ENCODE measurements at regions not wholly inside any gene's neighbourhood (a gene's known extent, or its start where the extent isn't known, plus 50 kb on each side); places are given as distances from the start of the nearest gene placed in this dataset.

DNA sequence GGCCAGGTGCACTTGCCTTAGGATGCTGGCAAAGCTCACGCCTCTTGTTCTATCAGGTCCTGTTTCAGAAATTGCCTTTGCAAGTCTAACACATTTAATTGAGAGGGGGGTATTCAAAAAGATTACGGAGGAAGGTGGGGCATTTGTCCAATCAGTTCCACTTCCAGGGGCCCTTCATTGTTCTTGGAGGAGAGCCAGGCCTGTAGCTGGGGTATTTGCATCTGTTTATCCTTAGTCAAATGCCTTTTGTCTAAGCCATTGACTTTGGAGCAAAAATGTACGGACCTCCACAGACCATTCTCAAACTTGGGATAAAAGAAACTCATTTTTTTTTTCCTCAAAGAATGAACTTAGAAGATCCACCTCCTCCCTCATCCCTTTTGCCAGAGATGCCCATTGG lies 582.0 kb downstream of the BCL11B start:
- DNase-seq (ENCODE audit: low read depth), result no peak
- TF ChIP-seq, protein P1, sequence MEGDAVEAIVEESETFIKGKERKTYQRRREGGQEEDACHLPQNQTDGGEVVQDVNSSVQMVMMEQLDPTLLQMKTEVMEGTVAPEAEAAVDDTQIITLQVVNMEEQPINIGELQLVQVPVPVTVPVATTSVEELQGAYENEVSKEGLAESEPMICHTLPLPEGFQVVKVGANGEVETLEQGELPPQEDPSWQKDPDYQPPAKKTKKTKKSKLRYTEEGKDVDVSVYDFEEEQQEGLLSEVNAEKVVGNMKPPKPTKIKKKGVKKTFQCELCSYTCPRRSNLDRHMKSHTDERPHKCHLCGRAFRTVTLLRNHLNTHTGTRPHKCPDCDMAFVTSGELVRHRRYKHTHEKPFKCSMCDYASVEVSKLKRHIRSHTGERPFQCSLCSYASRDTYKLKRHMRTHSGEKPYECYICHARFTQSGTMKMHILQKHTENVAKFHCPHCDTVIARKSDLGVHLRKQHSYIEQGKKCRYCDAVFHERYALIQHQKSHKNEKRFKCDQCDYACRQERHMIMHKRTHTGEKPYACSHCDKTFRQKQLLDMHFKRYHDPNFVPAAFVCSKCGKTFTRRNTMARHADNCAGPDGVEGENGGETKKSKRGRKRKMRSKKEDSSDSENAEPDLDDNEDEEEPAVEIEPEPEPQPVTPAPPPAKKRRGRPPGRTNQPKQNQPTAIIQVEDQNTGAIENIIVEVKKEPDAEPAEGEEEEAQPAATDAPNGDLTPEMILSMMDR (IDR thresholded peaks at IDR 0.05; ENCODE audit: control insufficient read depth, insufficient read depth, low read depth, low read length, missing control alignments), result no peak
- no peak overlapping the region for H3K4me3 ChIP-seq (ENCODE audit: control insufficient read depth, low read depth, low read length)

DNA sequence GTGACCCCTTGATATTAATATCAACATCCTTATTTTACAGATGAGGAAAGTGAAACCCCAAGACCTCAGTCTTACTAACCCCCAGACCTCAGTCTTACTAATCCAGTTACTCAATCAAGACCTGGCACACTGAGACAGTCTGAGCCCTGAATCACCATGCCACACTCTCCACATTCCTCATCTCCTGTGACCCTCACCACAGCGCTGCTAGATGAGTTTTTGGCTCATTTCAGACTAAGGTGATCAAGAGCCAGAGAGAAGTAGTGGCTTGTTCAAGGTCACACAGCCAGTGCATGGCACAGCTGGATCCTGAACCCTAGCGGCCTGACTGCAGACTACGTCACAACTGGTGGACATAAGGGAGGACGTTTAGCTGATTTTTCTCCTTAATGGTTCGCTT lies 579.2 kb downstream of the BCL11B start:
- TF ChIP-seq, protein P1 (IDR thresholded peaks at IDR 0.05; ENCODE audit: control insufficient read depth, insufficient read depth, low read depth, low read length, missing control alignments), result no peak
- no peak overlapping the region for H3K4me3 ChIP-seq (ENCODE audit: control insufficient read depth, low read depth, low read length)
- no peak for DNase-seq (ENCODE audit: low read depth)

DNA sequence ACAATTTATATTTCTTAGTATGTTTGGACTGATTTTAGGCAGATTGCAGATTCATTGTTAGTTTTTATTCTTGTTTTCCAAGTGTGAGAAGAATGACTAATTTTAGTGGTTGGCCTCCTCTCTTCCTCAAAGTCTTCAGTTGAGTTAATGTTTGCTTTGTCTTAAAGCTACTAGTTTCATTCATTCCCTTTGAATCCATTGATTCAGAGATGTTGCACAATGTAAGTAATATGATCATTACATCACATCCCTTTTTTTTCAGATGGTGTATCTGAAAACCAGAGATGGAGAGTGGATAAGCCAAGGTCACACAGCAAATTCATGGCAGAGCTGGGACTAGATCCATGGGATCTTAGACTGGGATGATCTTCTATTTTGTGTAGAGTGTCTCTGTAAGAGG lies 577.5 kb downstream of the BCL11B start:
- TF ChIP-seq, protein P1 (IDR thresholded peaks at IDR 0.05; ENCODE audit: control insufficient read depth, insufficient read depth, low read depth, low read length, missing control alignments), result no peak
- no peak overlapping the region for H3K4me3 ChIP-seq (ENCODE audit: control insufficient read depth, low read depth, low read length)
- DNase-seq (ENCODE audit: low read depth), result no peak

DNA sequence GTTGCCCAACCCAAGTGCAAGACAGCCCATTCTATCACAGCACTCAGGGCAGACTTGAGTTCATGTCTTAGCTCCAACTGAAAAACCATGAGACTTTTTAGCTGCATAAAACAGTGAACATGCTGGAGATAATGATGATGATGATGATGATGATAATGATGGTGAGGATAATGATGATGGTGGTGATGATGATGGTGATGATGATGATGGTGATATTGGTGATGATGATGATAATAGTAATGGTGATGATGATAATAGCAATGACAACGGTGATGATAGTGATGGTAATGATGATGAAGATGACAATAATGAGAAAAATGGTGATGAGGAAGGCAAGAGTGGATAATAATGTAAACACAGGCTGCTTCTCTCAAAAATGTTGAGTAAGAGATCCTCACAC lies 576.2 kb downstream of the BCL11B start:
- no peak overlapping the region for H3K4me3 ChIP-seq (ENCODE audit: control insufficient read depth, low read depth, low read length)
- TF ChIP-seq, protein P1 (IDR thresholded peaks at IDR 0.05; ENCODE audit: control insufficient read depth, insufficient read depth, low read depth, low read length, missing control alignments), result no peak
- no peak for DNase-seq (ENCODE audit: low read depth)

DNA sequence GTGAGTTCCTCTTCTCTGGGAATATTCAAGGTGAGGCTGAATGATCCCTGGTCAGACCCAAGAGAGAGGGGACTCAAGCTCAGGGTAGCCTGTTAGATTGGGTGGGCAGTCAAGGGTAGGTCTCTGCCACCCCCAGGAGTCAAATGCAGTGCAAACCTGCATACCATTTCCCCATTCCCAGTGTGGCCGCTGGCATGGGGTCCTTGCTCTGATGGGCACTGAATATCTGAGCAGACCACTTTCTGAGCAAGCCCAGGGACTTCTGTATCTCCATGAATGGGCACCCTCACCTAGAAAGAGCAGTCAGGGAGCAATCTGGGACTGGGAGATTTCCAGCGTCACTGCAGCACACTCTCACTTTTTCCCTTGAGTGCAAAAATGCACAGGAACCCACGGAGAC lies 573.7 kb downstream of the BCL11B start:
- DNase-seq (ENCODE audit: low read depth), result no peak
- no peak overlapping the region for H3K4me3 ChIP-seq (ENCODE audit: control insufficient read depth, low read depth, low read length)
- TF ChIP-seq, protein P1 (IDR thresholded peaks at IDR 0.05; ENCODE audit: control insufficient read depth, insufficient read depth, low read depth, low read length, missing control alignments), result no peak

DNA sequence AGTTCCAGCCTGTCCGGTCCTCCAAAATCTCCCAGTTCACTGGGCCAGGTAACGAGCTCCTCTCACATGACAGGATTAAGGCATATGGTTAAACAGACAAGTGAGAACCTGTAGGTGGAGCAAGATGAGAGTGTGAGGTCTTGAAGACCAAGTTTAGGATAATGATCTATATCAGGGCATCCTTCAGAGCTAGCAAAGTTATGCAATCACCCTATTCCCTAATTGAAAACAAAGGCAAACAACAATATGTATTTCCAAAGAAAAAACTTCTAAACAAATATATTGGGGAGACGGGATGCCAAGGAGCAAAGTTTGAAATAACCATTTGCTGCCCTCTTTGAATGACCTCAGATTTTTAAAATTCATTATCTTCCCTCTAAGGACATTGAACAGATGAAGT lies 571.2 kb downstream of the BCL11B start:
- TF ChIP-seq, protein P1 (IDR thresholded peaks at IDR 0.05; ENCODE audit: control insufficient read depth, insufficient read depth, low read depth, low read length, missing control alignments), result no peak
- DNase-seq (ENCODE audit: low read depth), result no peak

DNA sequence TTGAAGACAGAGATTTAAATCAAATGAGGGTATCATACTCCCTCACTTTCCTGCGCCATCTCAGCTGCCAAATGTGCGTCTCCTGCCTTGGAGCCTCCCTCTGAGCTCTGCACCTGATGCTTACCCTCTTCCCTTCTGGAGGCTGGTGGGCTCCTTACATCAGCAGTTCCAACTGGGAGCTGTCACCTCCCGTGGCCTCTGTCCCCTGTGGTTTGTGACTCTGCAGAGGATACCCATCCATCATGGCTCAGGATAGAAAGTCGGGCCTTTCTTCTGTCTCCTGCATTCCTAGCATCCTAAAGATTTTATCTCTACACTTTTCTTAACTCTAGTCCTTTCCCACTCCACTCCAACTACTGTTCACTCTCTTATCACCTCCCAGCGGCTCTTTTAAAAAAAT lies 570.6 kb downstream of the BCL11B start:
- TF ChIP-seq, protein P1 (IDR thresholded peaks at IDR 0.05; ENCODE audit: control insufficient read depth, insufficient read depth, low read depth, low read length, missing control alignments), result no peak
- DNase-seq (ENCODE audit: low read depth), result no peak
- H3K4me3 ChIP-seq (ENCODE audit: control insufficient read depth, low read depth, low read length), result no peak overlapping the region

More for the DNA sequence above, 571.2 kb downstream of the BCL11B start:
- H3K4me3 ChIP-seq (ENCODE audit: control insufficient read depth, low read depth, low read length), result no peak overlapping the region

All from AG09309 (cell line).